ENCODE measurements at regions not wholly inside any gene's neighbourhood (a gene's known extent, or its start where the extent isn't known, plus 50 kb on each side); places are given as distances from the start of the nearest gene placed in this dataset.

GRCh38 chr13:107838588-107839161 is 376.7 kb downstream of the LIG4 start:
- Histone ChIP-seq H3K4me1 (no peaks in the 10 kb centered on the region), H3K27ac (no peak overlapping the region), H3K4me3 (no peak overlapping the region), H3K27me3 (no peaks in the 10 kb centered on the region), H3K9me3 (no peaks in the 10 kb centered on the region), H3K36me3 (no peaks in the 10 kb centered on the region)
- TF ChIP-seq CTCF (IDR thresholded peaks at IDR 0.05) = no peak
- no peak for DNase-seq (ENCODE audit: low spot score)

GRCh38 chr13:107836685-107837084 is 378.7 kb downstream of the LIG4 start:
- Histone ChIP-seq H3K9me3 (no peaks in the 10 kb centered on the region), H3K36me3 (no peaks in the 10 kb centered on the region), H3K27me3 (no peaks in the 10 kb centered on the region), H3K4me3 (no peak overlapping the region), H3K4me1 (no peaks in the 10 kb centered on the region), H3K27ac (no peak overlapping the region)
- TF ChIP-seq CTCF (IDR thresholded peaks at IDR 0.05) = no peak
- no peak for DNase-seq (ENCODE audit: low spot score)

GRCh38 chr13:107835339-107836018 is 379.9 kb downstream of the LIG4 start:
- Histone ChIP-seq H3K4me1 (no peaks in the 10 kb centered on the region), H3K36me3 (no peaks in the 10 kb centered on the region), H3K4me3 (no peak overlapping the region), H3K27ac (no peak overlapping the region), H3K27me3 (no peaks in the 10 kb centered on the region), H3K9me3 (no peaks in the 10 kb centered on the region)
- TF ChIP-seq CTCF (IDR thresholded peaks at IDR 0.05) = no peak
- no peak for DNase-seq (ENCODE audit: low spot score)

- Histone ChIP-seq H3K9me3 (no peaks in the 10 kb centered on the region), H3K36me3 (no peaks in the 10 kb centered on the region), H3K4me3 (no peak overlapping the region), H3K27me3 (no peaks in the 10 kb centered on the region), H3K27ac (no peak overlapping the region), H3K4me1 (no peaks in the 10 kb centered on the region)
- no peak for DNase-seq (ENCODE audit: low spot score)
- TF ChIP-seq CTCF (IDR thresholded peaks at IDR 0.05) = no peak
These were observed 380.6 kb downstream of the LIG4 start for GRCh38 chr13:107834717-107835116.

- DNase-seq (ENCODE audit: low spot score) = no peak
These were observed 381.1 kb downstream of the LIG4 start for GRCh38 chr13:107834281-107834680.

More at GRCh38 chr13:107834281-107834680, 381.1 kb downstream of the LIG4 start:
- Histone ChIP-seq H3K4me1 (no peaks in the 10 kb centered on the region), H3K27me3 (no peaks in the 10 kb centered on the region), H3K4me3 (no peak overlapping the region), H3K36me3 (no peaks in the 10 kb centered on the region), H3K9me3 (no peaks in the 10 kb centered on the region), H3K27ac (no peak overlapping the region)
- TF ChIP-seq CTCF (IDR thresholded peaks at IDR 0.05) = no peak
